ENCODE measurements at regions not wholly inside any gene's neighbourhood (a gene's known extent, or its start where the extent isn't known, plus 50 kb on each side); places are given as distances from the start of the nearest gene placed in this dataset.
A peak's percentile ranks its signal among the peaks of the same experiment; 100 is the strongest.

GRCh38 chr5:172588380-172588779 is 52.7 kb upstream of the NEURL1B start:
- no peak for DNase-seq

GRCh38 chr5:172587061-172587405 is 54.0 kb upstream of the NEURL1B start:
- no peak for DNase-seq

- no peak for DNase-seq
Observed at GRCh38 chr5:172586125-172587060, 54.7 kb upstream of the NEURL1B start.

- DNase-seq = no peak
Observed at GRCh38 chr5:172585114-172585513, 55.9 kb upstream of the NEURL1B start.

- DNase-seq = no peak
Observed at GRCh38 chr5:172584638-172585037, 56.4 kb upstream of the NEURL1B start.

GRCh38 chr5:172583931-172584511 is 57.0 kb upstream of the NEURL1B start:
- no peak for DNase-seq

- DNase-seq = no peak
Observed at GRCh38 chr5:172582940-172583339, 58.1 kb upstream of the NEURL1B start.

- no peak for DNase-seq
Observed at GRCh38 chr5:172581315-172581714, 59.7 kb upstream of the NEURL1B start.

GRCh38 chr5:172579403-172579990 is 61.6 kb upstream of the NEURL1B start:
- DNase-seq = peak in 1 of 2 experiments; percentile 9

- no peak for DNase-seq
Observed at GRCh38 chr5:172577267-172577909, 63.7 kb upstream of the NEURL1B start.

GRCh38 chr5:172575816-172576545 is 65.1 kb upstream of the NEURL1B start:
- DNase-seq = no peak

- DNase-seq = no peak
Observed at GRCh38 chr5:172575416-172575815, 65.6 kb upstream of the NEURL1B start.

GRCh38 chr5:172574871-172575223 is 66.2 kb upstream of the NEURL1B start:
- no peak for DNase-seq

GRCh38 chr5:172573986-172574870 is 66.8 kb upstream of the NEURL1B start:
- DNase-seq = no peak

- DNase-seq = no peak
Observed at GRCh38 chr5:172573120-172573882, 67.8 kb upstream of the NEURL1B start.

- DNase-seq = no peak
Observed at GRCh38 chr5:172572440-172572839, 68.6 kb upstream of the NEURL1B start.

GRCh38 chr5:172571892-172572291 is 69.2 kb upstream of the NEURL1B start:
- no peak for DNase-seq

GRCh38 chr5:172571413-172571812 is 69.7 kb upstream of the NEURL1B start:
- DNase-seq = no peak

GRCh38 chr5:172570594-172571334 is 70.3 kb upstream of the NEURL1B start:
- DNase-seq = no peak

GRCh38 chr5:172569861-172570558 is 71.1 kb upstream of the NEURL1B start:
- DNase-seq = no peak
